H1 (cell line): ENCODE measurements at regions not wholly inside any gene's neighbourhood (a gene's known extent, or its start where the extent isn't known, plus 50 kb on each side); places are given as distances from the start of the nearest gene placed in this dataset.

Source experiments
- CTCF ChIA-PET: fragments of 300-600 bp; sonication (Branson Sonifier 250); formaldehyde crosslinking; loops from one replicate; lab custom pipeline; 2021; ENCODE audit not compliant: partially characterized antibody; lab: Charles Lee
- POLR2A ChIA-PET: fragments of 300-600 bp; sonication (Branson Sonifier 250); formaldehyde crosslinking; loops from one replicate; lab custom pipeline; 2021; ENCODE audit warnings: inconsistent platforms; ENCODE audit not compliant: partially characterized antibody; lab: Charles Lee
- DNase-seq, 2 experiments: peaks; one replicate each; pipeline versions ENCODE4 v3.0.0 to v3.0.0-alpha.2; 2010 to 2022; ENCODE audit warnings: low spot score in 2 of 2, low read depth in 1 of 2, mixed read lengths in 1 of 2
- FAIRE-seq: peaks from 2 replicates; lab custom pipeline; 2011; peaks lifted over from hg19 to GRCh38; lab: Jason Lieb, UNC
- H2AFZ ChIP-seq: 2 replicates; pipeline ENCODE4 v1.8.1; 2012; ENCODE audit warnings: low read length, inconsistent platforms
- H2AK5ac ChIP-seq: 2 replicates; pipeline ENCODE4 v1.6.1; 2013; ENCODE audit warnings: low read depth, low read length
- H2BK120ac ChIP-seq: replicated peaks from 2 replicates; pipeline ENCODE3; 2013; ENCODE audit warnings: low read depth, low read length, inconsistent platforms
- H2BK12ac ChIP-seq: 2 replicates; pipeline ENCODE4 v1.6.1; 2013; ENCODE audit warnings: low read depth, low read length
- H2BK15ac ChIP-seq: 2 replicates; pipeline ENCODE4 v1.6.1; 2013; ENCODE audit warnings: low read length
- H2BK20ac ChIP-seq: 2 replicates; pipeline ENCODE4 v1.6.1; 2013; ENCODE audit warnings: low read length
- H2BK5ac ChIP-seq: 2 replicates; pipeline ENCODE4 v1.6.1; 2013; ENCODE audit warnings: low read depth, low read length
- H3K14ac ChIP-seq: 2 replicates; pipeline ENCODE4 v1.6.1; 2013; ENCODE audit warnings: inconsistent platforms; ENCODE audit not compliant: insufficient read length
- H3K18ac ChIP-seq: 2 replicates; pipeline ENCODE4 v1.6.1; 2013; ENCODE audit warnings: low read length; ENCODE audit errors: extremely low read depth
- H3K23ac ChIP-seq: 2 replicates; pipeline ENCODE4 v1.6.1; 2013; ENCODE audit warnings: inconsistent platforms; ENCODE audit not compliant: insufficient read length
- H3K23me2 ChIP-seq: 2 replicates; pipeline ENCODE4 v1.6.1; 2013; ENCODE audit warnings: low read depth, low read length
- H3K27ac ChIP-seq: 2 replicates; pipeline ENCODE4 v1.6.1; 2011; ENCODE audit warnings: low read depth, low read length, inconsistent platforms
- H3K27me3 ChIP-seq, 4 experiments: replicated peaks in 1 of 4; 1 replicate in 1 of 4; 2 replicates in 3 of 4; pipeline versions ENCODE4 v1.6.1 to v1.8.1; 2011 to 2013; ENCODE audit warnings: low read length in 3 of 4, mild to moderate bottlenecking in 3 of 4, inconsistent platforms in 2 of 4, mixed read lengths in 2 of 4, moderate library complexity in 1 of 4; ENCODE audit not compliant: control insufficient read depth in 3 of 4, insufficient read depth in 3 of 4; ENCODE audit errors: extremely low read depth in 1 of 4
- H3K36me3 ChIP-seq, 4 experiments: 2 replicates each; pipeline versions ENCODE4 v1.6.1 to v1.8.1; 2011 to 2013; ENCODE audit warnings: mild to moderate bottlenecking in 4 of 4, low read length in 3 of 4, moderate library complexity in 2 of 4, control low read depth in 1 of 4, inconsistent platforms in 1 of 4; ENCODE audit not compliant: insufficient read depth in 4 of 4, control insufficient read depth in 2 of 4
- H3K4ac ChIP-seq: replicated peaks from 2 replicates; pipeline ENCODE3; 2013; ENCODE audit warnings: low read length, low read depth, mixed read lengths, inconsistent platforms; ENCODE audit not compliant: insufficient read length
- H3K4me1 ChIP-seq, 4 experiments: replicated peaks in 1 of 4; 1 replicate in 1 of 4; 2 replicates in 3 of 4; pipeline versions ENCODE4 v1.6.1 to v1.8.1; 2011 to 2013; ENCODE audit warnings: low read length in 3 of 4, inconsistent platforms in 2 of 4, mixed read lengths in 1 of 4; ENCODE audit not compliant: insufficient read depth in 4 of 4, control insufficient read depth in 3 of 4
- H3K4me2 ChIP-seq, 2 experiments: 2 replicates each; pipeline versions ENCODE4 v1.6.1 to v1.8.1; 2011 to 2013; ENCODE audit warnings: low read depth in 2 of 2, low read length in 2 of 2, control low read depth in 1 of 2, inconsistent platforms in 1 of 2, mild to moderate bottlenecking in 1 of 2; ENCODE audit not compliant: insufficient read depth in 1 of 2
- H3K4me3 ChIP-seq, 4 experiments: fragments of 200-600, 300-600 bp in 1 of 4; sonication (generic), shearing (Covaris generic), sonication (Bioruptor Twin) in 1 of 4; 2 replicates each; pipeline versions ENCODE4 v1.5.1 to v1.8.1; 2011 to 2016; ENCODE audit warnings: low read length in 4 of 4, low read depth in 3 of 4, control low read depth in 2 of 4, inconsistent platforms in 2 of 4, mild to moderate bottlenecking in 2 of 4, mixed read lengths in 1 of 4, moderate library complexity in 1 of 4; ENCODE audit not compliant: insufficient read depth in 2 of 4; ENCODE audit errors: extremely low read depth in 1 of 4
- H3K56ac ChIP-seq: replicated peaks from 2 replicates; pipeline ENCODE3; 2013; ENCODE audit warnings: low read depth, mild to moderate bottlenecking, mixed read lengths, low read length, inconsistent platforms; ENCODE audit not compliant: insufficient read length
- H3K79me1 ChIP-seq: 2 replicates; pipeline ENCODE4 v1.6.1; 2013; ENCODE audit warnings: low read depth, low read length, control low read depth
- H3K79me2 ChIP-seq, 2 experiments: 2 replicates each; pipeline versions ENCODE4 v1.6.1 to v1.8.1; 2012 to 2013; ENCODE audit warnings: low read length in 2 of 2, mild to moderate bottlenecking in 2 of 2, inconsistent platforms in 1 of 2; ENCODE audit not compliant: insufficient read depth in 2 of 2, control insufficient read depth in 1 of 2
- H3K9ac ChIP-seq, 4 experiments: replicated peaks in 1 of 4; 1 replicate in 1 of 4; 2 replicates in 3 of 4; pipeline versions ENCODE4 v1.6.1 to v1.8.1; 2011 to 2013; ENCODE audit warnings: low read depth in 3 of 4, low read length in 3 of 4, control low read depth in 2 of 4, mild to moderate bottlenecking in 2 of 4, moderate library complexity in 2 of 4, inconsistent platforms in 1 of 4; ENCODE audit errors: extremely low read depth in 1 of 4
- H3K9me3 ChIP-seq, 2 experiments: 2 replicates each; pipeline versions ENCODE4 v1.6.1 to v1.8.1; 2012 to 2013; ENCODE audit warnings: mild to moderate bottlenecking in 2 of 2, moderate library complexity in 2 of 2, control low read depth in 1 of 2, inconsistent platforms in 1 of 2, low read depth in 1 of 2, low read length in 1 of 2, mixed read lengths in 1 of 2; ENCODE audit not compliant: insufficient read depth in 2 of 2
- H4K20me1 ChIP-seq, 2 experiments: replicated peaks in 1 of 2; 2 replicates each; pipeline versions ENCODE3 to v1.8.1; 2011 to 2013; ENCODE audit warnings: inconsistent platforms in 2 of 2, low read length in 2 of 2, mild to moderate bottlenecking in 1 of 2; ENCODE audit not compliant: insufficient read depth in 2 of 2, control insufficient read depth in 1 of 2
- H4K5ac ChIP-seq: 2 replicates; pipeline ENCODE4 v1.6.1; 2013; ENCODE audit warnings: low read length, low read depth, mixed read lengths, inconsistent platforms; ENCODE audit not compliant: insufficient read length
- H4K8ac ChIP-seq: 2 replicates; pipeline ENCODE4 v1.8.0; 2013; ENCODE audit warnings: mild to moderate bottlenecking, moderate library complexity, low read length, inconsistent platforms; ENCODE audit not compliant: insufficient read depth; ENCODE audit errors: extremely low read depth
- H4K91ac ChIP-seq: replicated peaks from 2 replicates; pipeline ENCODE3; 2013; ENCODE audit warnings: low read length, mixed read lengths, inconsistent platforms; ENCODE audit not compliant: insufficient read length
- ATF2 ChIP-seq: IDR thresholded peaks from 2 replicates; pipeline ENCODE4 v1.6.1; 2012; ENCODE audit warnings: low read length, inconsistent platforms
- CHD2 ChIP-seq: IDR thresholded peaks from 2 replicates; pipeline ENCODE4 v1.6.1; 2012; ENCODE audit warnings: low read length, improper control_type of control experiment
- GABPA ChIP-seq: IDR thresholded peaks from 2 replicates; pipeline ENCODE4 v1.6.1; 2011; ENCODE audit warnings: mild to moderate bottlenecking, low read length, moderate library complexity, borderline replicate concordance; ENCODE audit not compliant: insufficient read depth
- HDAC2 ChIP-seq, 2 experiments: fragments of 300-600 bp in 1 of 2; sonication (generic) in 1 of 2; IDR thresholded peaks; 2 replicates each; pipeline ENCODE4 v1.6.1; 2011 to 2012; ENCODE audit warnings: low read depth in 2 of 2, low read length in 2 of 2, mild to moderate bottlenecking in 2 of 2, moderate library complexity in 2 of 2, borderline replicate concordance in 1 of 2, inconsistent platforms in 1 of 2
- KDM4A ChIP-seq: IDR thresholded peaks from one replicate; pipeline ENCODE4 v1.7.1; 2012; ENCODE audit warnings: low read depth, mild to moderate bottlenecking, moderate library complexity, low read length, inconsistent platforms; ENCODE audit not compliant: severe bottlenecking
- MAX ChIP-seq: IDR thresholded peaks from 2 replicates; pipeline ENCODE4 v1.6.1; 2012; ENCODE audit warnings: inconsistent platforms
- NANOG ChIP-seq: IDR thresholded peaks from 2 replicates; pipeline ENCODE4 v1.6.1; 2011; ENCODE audit warnings: low read length, low read depth, mild to moderate bottlenecking, inconsistent platforms; ENCODE audit not compliant: insufficient read depth, poor library complexity, severe bottlenecking
- RBBP5 ChIP-seq: IDR thresholded peaks from 2 replicates; pipeline ENCODE4 v1.7.1; 2012; ENCODE audit warnings: low read depth, mild to moderate bottlenecking, inconsistent platforms, low read length, moderate library complexity, borderline replicate concordance
- RNF2 ChIP-seq: fragments of 200-900, 300-1000 bp; sonication (generic); IDR thresholded peaks from 2 replicates; pipeline ENCODE4 v1.7.1; 2016; ENCODE audit warnings: borderline replicate concordance, low read depth, mild to moderate bottlenecking, antibody characterized with exemption, low read length; ENCODE audit not compliant: poor library complexity, severe bottlenecking; ENCODE audit errors: missing control alignments
- SP1 ChIP-seq: IDR thresholded peaks from 2 replicates; pipeline ENCODE4 v1.6.1; 2011; ENCODE audit warnings: low read depth, low read length
- SP4 ChIP-seq: IDR thresholded peaks from 2 replicates; pipeline ENCODE4 v1.6.1; 2012; ENCODE audit warnings: low read length, inconsistent platforms
- TAF7 ChIP-seq: optimal IDR thresholded peaks from 2 replicates; pipeline ENCODE3; 2011; ENCODE audit warnings: low read depth, mild to moderate bottlenecking, inconsistent platforms, low read length, moderate library complexity, borderline replicate concordance
- WGBS, 2 experiments: shearing (Covaris generic) in 1 of 2; methylation state at CpG; one replicate each; pipeline versions ENCODE4 v1.1.6 to v1.1.7; 2013 to 2015; ENCODE audit warnings: low lambda C conversion rate in 2 of 2, mixed read lengths in 2 of 2, inconsistent platforms in 1 of 2, low coverage in 1 of 2, missing lambda C conversion rate in 1 of 2; ENCODE audit not compliant: insufficient replicate concordance in 2 of 2, insufficient coverage in 1 of 2, insufficient read length in 1 of 2; ENCODE audit errors: extremely low coverage in 1 of 2, missing lambda C conversion rate in 1 of 2; 5-methylcytosine and 5-hydroxymethylcytosine counted together

GRCh38 chr6:1045239-1045638, 266.7 kb upstream of the FOXQ1 start:
- no peak overlapping the region for H3K27ac ChIP-seq
- TF ChIP-seq ATF2 (no peak), HDAC2 (IDR thresholded peaks at IDR 0.05; ENCODE audit: borderline replicate concordance in 1 of 2, low read depth in 2 of 2, low read length in 2 of 2) (no peak), SP1 (no peak), SP4 (no peak), RNF2 (no peak), MAX (no peak), NANOG (no peak), KDM4A (no peak), GABPA (no peak), RBBP5 (no peak), TAF7 (no peak), CHD2 (no peak)

More at GRCh38 chr6:1045239-1045638, 266.7 kb upstream of the FOXQ1 start:
- Histone ChIP-seq H2BK120ac (no peak overlapping the region), H2AFZ (no peak overlapping the region), H3K9ac (no peak overlapping the region), H3K4me3 (no peak overlapping the region), H3K79me2 (no peaks in the 10 kb centered on the region), H3K18ac (no peak overlapping the region), H3K79me1 (no peaks in the 10 kb centered on the region), H3K27me3 (no peaks in the 10 kb centered on the region; a peak in 1 of 7 replicates), H3K4ac (no peak overlapping the region), H4K20me1 (no peaks in the 10 kb centered on the region), H4K8ac (no peak overlapping the region), H2BK5ac (no peak overlapping the region), H3K4me1 (no peaks in the 10 kb centered on the region), H3K36me3 (no peaks in the 10 kb centered on the region), H3K4me2 (no peak overlapping the region), H3K23me2 (no peaks in the 10 kb centered on the region), H3K14ac (no peak overlapping the region), H2AK5ac (no peak overlapping the region), H3K23ac (no peak overlapping the region), H3K9me3 (no peaks in the 10 kb centered on the region), H4K5ac (no peak overlapping the region), H2BK12ac (no peak overlapping the region), H2BK20ac (no peak overlapping the region), H2BK15ac (no peak overlapping the region), H3K56ac (no peak overlapping the region), H4K91ac (no peak overlapping the region)
- FAIRE-seq: no peak
- no peak for DNase-seq
- 36% methylated on average over 2 of the region's 2 CpGs; no CpG with 5 or more reads in 1 of the 2 experiments for WGBS, 2 experiments
- ChIA-PET CTCF (no interaction called here), POLR2A (no interaction called here)
